Stomach (tissue), 8 donors: ENCODE measurements at regions not wholly inside any gene's neighbourhood (a gene's known extent, or its start where the extent isn't known, plus 50 kb on each side); places are given as distances from the start of the nearest gene placed in this dataset.

ENCODE experiments used
- DNase-seq, 2 donors: peaks; one replicate each; pipeline versions ENCODE4 v3.0.0 to v3.0.0-alpha.2; 2013 to 2019
- H3K27ac ChIP-seq, 5 donors: fragments of 200-600 bp in 4 of 5; sonication (generic) in 4 of 5; one replicate each; pipeline ENCODE4 v1.5.1; 2013 to 2019; ENCODE audit warnings: mild to moderate bottlenecking in 1 of 5, moderate library complexity in 1 of 5
- H3K27me3 ChIP-seq, 3 donors: fragments of 200-600 bp; sonication (generic); one replicate each; pipeline ENCODE4 v1.5.1; 2017 to 2019; ENCODE audit warnings: mixed run types in 1 of 3
- H3K36me3 ChIP-seq, 4 donors: fragments of 200-600 bp; sonication (generic); 1 replicate in 3 of 4; 2 replicates in 1 of 4; pipeline ENCODE4 v1.5.1; 2016 to 2019
- H3K4me1 ChIP-seq, 4 donors: fragments of 200-600 bp; sonication (generic); one replicate each; pipeline ENCODE4 v1.5.1; 2016 to 2019
- H3K4me3 ChIP-seq, 4 donors: fragments of 200-600 bp; sonication (generic) in 3 of 4; one replicate each; pipeline ENCODE4 v1.5.1; 2016 to 2019; ENCODE audit warnings: mild to moderate bottlenecking in 1 of 4
- H3K9me3 ChIP-seq, 4 donors: fragments of 200-600 bp; sonication (generic); one replicate each; pipeline ENCODE4 v1.5.1; 2016 to 2019
- EP300 ChIP-seq: sonication (generic); formaldehyde crosslinking; IDR thresholded peaks from one replicate; pipeline ENCODE4 v1.6.1; 2017; ENCODE audit warnings: antibody characterized with exemption
- POLR2A ChIP-seq, 4 donors: fragments of 450-650 bp; IDR thresholded peaks; one replicate each; pipeline ENCODE4 v1.6.1; 2016; ENCODE audit warnings: antibody characterized with exemption in 4 of 4, control low read depth in 2 of 4, mild to moderate bottlenecking in 1 of 4, moderate library complexity in 1 of 4
- POLR2AphosphoS5 ChIP-seq, 3 donors: sonication (generic); formaldehyde crosslinking; IDR thresholded peaks; one replicate each; pipeline ENCODE4 v1.6.1; 2016; ENCODE audit warnings: antibody characterized with exemption in 3 of 3
- WGBS, 5 donors: extraction: QIAGEN DNeasy Blood & Tissue Kit in 3 of 5; methylation state at CpG; one replicate each; pipeline versions ENCODE4 v1.1.5 to v1.1.7; 2013 to 2018; 5-methylcytosine and 5-hydroxymethylcytosine counted together
- intact Hi-C: fragments of 100-400 bp; cut with DNase I; formaldehyde crosslinking; loops from one replicate; pipeline ENCODE4 v1.15.1; 2023; ENCODE audit warnings: low total_unique reads
- TF ChIP-seq, protein P1 (sequence below), 7 experiments: fragments of 450-650 bp in 4 of 7; fragments of 200-600 bp in 3 of 7; sonication (generic) in 3 of 7; IDR thresholded peaks; one replicate each; pipeline ENCODE4 v1.5.1; 2016 to 2019; ENCODE audit warnings: antibody characterized with exemption in 7 of 7, control low read depth in 2 of 7, mild to moderate bottlenecking in 1 of 7
- donor health status: healthy with polysubstance abuse.
- donor health status: Bipolar disorder and iron deficiency.
- donor health status: healthy.

- Histone ChIP-seq H3K4me1 (peaks cover 0 to 4% (median 0%) of the 10 kb centered on the region in 4 donors), H3K9me3 (peaks cover 0 to 5% (median 3%) of the 10 kb centered on the region in 4 donors), H3K4me3 (no peak overlapping the region), H3K27ac (no peak overlapping the region), H3K36me3 (no peaks in the 10 kb centered on the region), H3K27me3 (no peaks in the 10 kb centered on the region)
- TF ChIP-seq POLR2AphosphoS5 (IDR thresholded peaks at IDR 0.05) (no peak), EP300 (no peak), POLR2A (IDR thresholded peaks at IDR 0.05) (no peak)
- TF ChIP-seq, protein P1, sequence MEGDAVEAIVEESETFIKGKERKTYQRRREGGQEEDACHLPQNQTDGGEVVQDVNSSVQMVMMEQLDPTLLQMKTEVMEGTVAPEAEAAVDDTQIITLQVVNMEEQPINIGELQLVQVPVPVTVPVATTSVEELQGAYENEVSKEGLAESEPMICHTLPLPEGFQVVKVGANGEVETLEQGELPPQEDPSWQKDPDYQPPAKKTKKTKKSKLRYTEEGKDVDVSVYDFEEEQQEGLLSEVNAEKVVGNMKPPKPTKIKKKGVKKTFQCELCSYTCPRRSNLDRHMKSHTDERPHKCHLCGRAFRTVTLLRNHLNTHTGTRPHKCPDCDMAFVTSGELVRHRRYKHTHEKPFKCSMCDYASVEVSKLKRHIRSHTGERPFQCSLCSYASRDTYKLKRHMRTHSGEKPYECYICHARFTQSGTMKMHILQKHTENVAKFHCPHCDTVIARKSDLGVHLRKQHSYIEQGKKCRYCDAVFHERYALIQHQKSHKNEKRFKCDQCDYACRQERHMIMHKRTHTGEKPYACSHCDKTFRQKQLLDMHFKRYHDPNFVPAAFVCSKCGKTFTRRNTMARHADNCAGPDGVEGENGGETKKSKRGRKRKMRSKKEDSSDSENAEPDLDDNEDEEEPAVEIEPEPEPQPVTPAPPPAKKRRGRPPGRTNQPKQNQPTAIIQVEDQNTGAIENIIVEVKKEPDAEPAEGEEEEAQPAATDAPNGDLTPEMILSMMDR (IDR thresholded peaks at IDR 0.05) = no peak
- no peak for DNase-seq
- intact Hi-C loops = no loop called here
- WGBS, 5 donors = 77 to 93% (median 82%) methylated on average over 1 of the region's 1 CpG
These were observed 455.9 kb downstream of the ENC1 start for GRCh38 chr5:74184649-74185048.

DNA sequence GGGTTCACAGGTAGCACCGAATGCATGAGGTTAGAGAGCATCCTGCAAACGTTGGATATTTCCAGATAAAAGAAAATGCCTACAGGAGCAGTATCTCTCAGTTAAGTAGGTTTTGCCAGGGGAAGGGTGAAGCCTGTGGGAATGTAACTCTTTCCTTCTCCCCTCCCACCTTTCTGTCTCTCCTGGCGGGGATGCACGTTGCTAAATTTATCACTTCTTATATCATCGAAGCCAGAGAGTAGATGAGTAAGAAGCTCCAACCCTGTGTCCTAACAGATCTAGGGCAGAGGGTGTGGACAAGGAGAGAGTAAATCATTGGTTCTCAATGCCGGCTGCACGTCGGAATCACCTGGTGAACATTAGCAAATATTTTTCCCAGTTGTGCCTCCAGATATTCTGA lies 457.5 kb downstream of the ENC1 start:
- Histone ChIP-seq H3K27ac (no peak overlapping the region), H3K36me3 (no peaks in the 10 kb centered on the region), H3K4me1 (peaks cover 0 to 4% (median 0%) of the 10 kb centered on the region in 4 donors), H3K27me3 (no peaks in the 10 kb centered on the region), H3K4me3 (no peak overlapping the region), H3K9me3 (no peaks in the 10 kb centered on the region)
- WGBS, 5 donors = 46 to 75% (median 65%) methylated on average over 8 of the region's 8 CpGs
- TF ChIP-seq POLR2AphosphoS5 (IDR thresholded peaks at IDR 0.05) = no peak
- no peak for TF ChIP-seq POLR2A (IDR thresholded peaks at IDR 0.05)
- TF ChIP-seq, protein P1 (IDR thresholded peaks at IDR 0.05) = no peak
- no peak for TF ChIP-seq EP300
- intact Hi-C loops = no loop called here
- DNase-seq = no peak

DNA sequence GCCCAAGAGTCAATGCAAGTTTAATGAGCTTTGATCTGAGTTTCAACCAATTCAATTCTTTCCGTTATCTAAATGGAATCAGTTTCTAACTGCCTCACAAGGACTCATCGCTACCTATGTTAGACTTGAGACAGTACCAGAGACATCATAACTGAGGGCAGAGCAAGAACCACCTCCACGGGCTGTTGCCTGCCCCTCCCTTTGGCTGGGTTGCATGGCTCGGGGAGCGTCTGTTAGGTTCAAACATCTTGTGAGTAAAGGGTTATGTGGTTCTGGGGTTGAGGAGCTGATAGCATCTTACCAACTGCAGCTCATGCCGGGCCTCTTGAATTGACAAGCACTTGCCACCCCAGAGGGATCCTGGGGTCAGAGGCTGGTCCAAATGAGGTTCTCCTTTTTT lies 457.9 kb downstream of the ENC1 start:
- H3K4me3 ChIP-seq = no peak overlapping the region
- TF ChIP-seq EP300 = no peak
- no peak for TF ChIP-seq POLR2AphosphoS5 (IDR thresholded peaks at IDR 0.05)
- TF ChIP-seq POLR2A (IDR thresholded peaks at IDR 0.05) = no peak
- TF ChIP-seq, protein P1 (IDR thresholded peaks at IDR 0.05) = no peak
- DNase-seq = no peak
- no peak overlapping the region for H3K27ac ChIP-seq
- intact Hi-C loops = no loop called here
- H3K36me3 ChIP-seq = no peaks in the 10 kb centered on the region
- no peaks in the 10 kb centered on the region for H3K9me3 ChIP-seq
- H3K4me1 ChIP-seq = peaks cover 0 to 4% (median 0%) of the 10 kb centered on the region in 4 donors
- no peaks in the 10 kb centered on the region for H3K27me3 ChIP-seq
- WGBS, 5 donors = 67 to 82% (median 76%) methylated on average over 6 of the region's 6 CpGs

GRCh38 chr5:74179701-74180100 lies 460.8 kb downstream of the ENC1 start:
- Histone ChIP-seq H3K27ac (no peak overlapping the region), H3K27me3 (no peaks in the 10 kb centered on the region), H3K36me3 (no peaks in the 10 kb centered on the region), H3K4me3 (no peak overlapping the region), H3K4me1 (no peaks in the 10 kb centered on the region), H3K9me3 (no peaks in the 10 kb centered on the region)
- intact Hi-C loops = no loop called here
- no peak for TF ChIP-seq EP300
- no peak for TF ChIP-seq POLR2A (IDR thresholded peaks at IDR 0.05)
- no peak for TF ChIP-seq POLR2AphosphoS5 (IDR thresholded peaks at IDR 0.05)
- TF ChIP-seq, protein P1 (IDR thresholded peaks at IDR 0.05) = no peak
- 83 to 92% (median 86%) methylated on average over 3 of the region's 3 CpGs for WGBS, 5 donors
- DNase-seq = no peak
